Ascending aorta (tissue), 2 donors: ENCODE measurements at regions not wholly inside any gene's neighbourhood (a gene's known extent, or its start where the extent isn't known, plus 50 kb on each side); places are given as distances from the start of the nearest gene placed in this dataset.

ENCODE experiments used
- DNase-seq, 2 donors: peaks; one replicate each; pipeline ENCODE4 v3.0.0-alpha.2; 2019; ENCODE audit warnings: low spot score in 2 of 2
- H3K27ac ChIP-seq, 2 donors: fragments of 200-600 bp; sonication (generic); one replicate each; pipeline ENCODE4 v1.5.1; 2016 to 2017; ENCODE audit warnings: mild to moderate bottlenecking in 1 of 2
- H3K27me3 ChIP-seq: fragments of 200-600 bp; sonication (generic); one replicate; pipeline ENCODE4 v1.5.1; 2017
- H3K36me3 ChIP-seq, 2 donors: fragments of 200-600 bp; sonication (generic); one replicate each; pipeline ENCODE4 v1.5.1; 2016
- H3K4me1 ChIP-seq, 2 donors: fragments of 200-600 bp; sonication (generic); one replicate each; pipeline ENCODE4 v1.5.1; 2016 to 2017; ENCODE audit warnings: mild to moderate bottlenecking in 1 of 2
- H3K4me3 ChIP-seq, 2 donors: fragments of 200-600 bp; sonication (generic); one replicate each; pipeline ENCODE4 v1.5.1; 2016 to 2017; ENCODE audit warnings: mild to moderate bottlenecking in 1 of 2
- H3K9me3 ChIP-seq, 2 donors: fragments of 200-600 bp; sonication (generic); one replicate each; pipeline ENCODE4 v1.5.1; 2016
- CTCF ChIP-seq, 3 experiments: fragments of 200-600 bp in 2 of 3; fragments of 450-650 bp in 1 of 3; sonication (generic) in 2 of 3; IDR thresholded peaks; one replicate each; pipeline ENCODE4 v1.5.1; 2016 to 2019; ENCODE audit warnings: antibody characterized with exemption in 3 of 3, mild to moderate bottlenecking in 1 of 3, moderate library complexity in 1 of 3
- intact Hi-C: fragments of 100-400 bp; cut with DNase I; formaldehyde crosslinking; loops from one replicate; pipeline ENCODE4 v1.15.1; 2023

- TF ChIP-seq CTCF (IDR thresholded peaks at IDR 0.05): no peak
- no peaks in the 10 kb centered on the region for H3K4me1 ChIP-seq
- H3K9me3 ChIP-seq: no peaks in the 10 kb centered on the region
- no peak for DNase-seq
- no peaks in the 10 kb centered on the region for H3K36me3 ChIP-seq
- no peak overlapping the region for H3K27ac ChIP-seq
- no peak overlapping the region for H3K4me3 ChIP-seq
- no peaks in the 10 kb centered on the region for H3K27me3 ChIP-seq
- intact Hi-C loops: no loop called here
Measured at GRCh38 chr6:86476311-86476710, 461.0 kb upstream of the HTR1E start.

- DNase-seq: no peak
- no peaks in the 10 kb centered on the region for H3K36me3 ChIP-seq
- no peaks in the 10 kb centered on the region for H3K9me3 ChIP-seq
- TF ChIP-seq CTCF (IDR thresholded peaks at IDR 0.05): no peak
- intact Hi-C loops: no loop called here
- H3K4me1 ChIP-seq: no peaks in the 10 kb centered on the region
- H3K4me3 ChIP-seq: no peak overlapping the region
- H3K27me3 ChIP-seq: no peaks in the 10 kb centered on the region
- no peak overlapping the region for H3K27ac ChIP-seq
Measured at GRCh38 chr6:86474081-86474480, 463.2 kb upstream of the HTR1E start.

- no peaks in the 10 kb centered on the region for H3K9me3 ChIP-seq
- intact Hi-C loops: no loop called here
- H3K27ac ChIP-seq: no peak overlapping the region
- H3K4me1 ChIP-seq: no peaks in the 10 kb centered on the region
- no peak for TF ChIP-seq CTCF (IDR thresholded peaks at IDR 0.05)
- no peak overlapping the region for H3K4me3 ChIP-seq
- H3K36me3 ChIP-seq: no peaks in the 10 kb centered on the region
- H3K27me3 ChIP-seq: no peaks in the 10 kb centered on the region
- no peak for DNase-seq
Measured at GRCh38 chr6:86471791-86472190, 465.5 kb upstream of the HTR1E start.

- Histone ChIP-seq H3K9me3 (no peaks in the 10 kb centered on the region), H3K27ac (no peak overlapping the region), H3K4me1 (no peaks in the 10 kb centered on the region), H3K36me3 (no peaks in the 10 kb centered on the region), H3K27me3 (no peaks in the 10 kb centered on the region), H3K4me3 (no peak overlapping the region)
- no peak for DNase-seq
- intact Hi-C loops: no loop called here
- TF ChIP-seq CTCF (IDR thresholded peaks at IDR 0.05): no peak
Measured at GRCh38 chr6:86459978-86460377, 477.4 kb upstream of the HTR1E start.

GRCh38 chr6:86456821-86457220 lies 480.5 kb upstream of the HTR1E start:
- no peaks in the 10 kb centered on the region for H3K9me3 ChIP-seq
- intact Hi-C loops: no loop called here

More at GRCh38 chr6:86456821-86457220, 480.5 kb upstream of the HTR1E start:
- no peaks in the 10 kb centered on the region for H3K27me3 ChIP-seq
- no peaks in the 10 kb centered on the region for H3K36me3 ChIP-seq
- no peak for DNase-seq
- H3K4me3 ChIP-seq: no peak overlapping the region
- no peak overlapping the region for H3K27ac ChIP-seq
- TF ChIP-seq CTCF (IDR thresholded peaks at IDR 0.05): no peak
- no peaks in the 10 kb centered on the region for H3K4me1 ChIP-seq
